Colonic mucosa (tissue), 4 donors: ENCODE measurements at regions not wholly inside any gene's neighbourhood (a gene's known extent, or its start where the extent isn't known, plus 50 kb on each side); places are given as distances from the start of the nearest gene placed in this dataset.

Source experiments
- DNase-seq: peaks from one replicate; pipeline ENCODE4 v3.0.0-alpha.2; 2020
- H3K27ac ChIP-seq: fragments of 200-600 bp; one replicate; pipeline ENCODE4 v1.8.0; 2021
- H3K27me3 ChIP-seq: fragments of 200-600 bp; one replicate; pipeline ENCODE4 v1.8.0; 2021
- H3K36me3 ChIP-seq: fragments of 200-600 bp; one replicate; pipeline ENCODE4 v1.8.0; 2021
- H3K4me1 ChIP-seq: fragments of 200-600 bp; one replicate; pipeline ENCODE4 v1.8.0; 2021; ENCODE audit warnings: mild to moderate bottlenecking
- H3K4me3 ChIP-seq: fragments of 200-600 bp; one replicate; pipeline ENCODE4 v1.8.0; 2021
- H3K9ac ChIP-seq, 2 donors: one replicate each; pipeline ENCODE4 v1.7.0; 2013; ENCODE audit warnings: control low read depth in 2 of 2, low read depth in 2 of 2, low read length in 2 of 2
- H3K9me3 ChIP-seq: fragments of 200-600 bp; one replicate; pipeline ENCODE4 v1.8.0; 2021
- intact Hi-C: fragments of 100-400 bp; cut with DNase I; formaldehyde crosslinking; loops from one replicate; pipeline ENCODE4 v1.14.1; 2022
- TF ChIP-seq, protein P1 (sequence below): fragments of 200-600 bp; IDR thresholded peaks from one replicate; pipeline ENCODE4 v1.8.0; 2022; ENCODE audit warnings: antibody characterized with exemption, mild to moderate bottlenecking
- donor health status: healthy.
- donor health status: DM: no; HTN: no; CAD: no.
- donor health status: DM: no; HTN: no; CAD: no.

DNA sequence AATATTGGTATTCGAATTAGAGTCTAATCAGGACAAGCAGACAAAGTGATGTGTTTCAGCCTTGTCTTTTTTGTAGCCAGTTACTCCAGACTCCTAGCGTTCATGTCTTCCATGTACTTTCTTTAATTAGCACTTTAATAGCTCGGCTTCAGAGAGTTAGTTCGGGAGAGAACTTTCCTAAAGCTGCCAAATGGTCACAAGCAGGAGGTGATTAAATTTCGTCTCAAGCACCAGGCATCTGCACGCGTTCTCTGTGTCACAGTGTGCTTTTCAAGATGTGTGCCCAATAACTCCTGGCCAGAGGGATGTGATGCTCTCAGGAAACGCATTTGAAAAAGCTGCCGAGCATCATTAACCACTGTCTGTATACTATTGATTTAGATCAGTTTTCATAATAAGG is 790.8 kb downstream of the SOCS6 start:
- TF ChIP-seq, protein P1, sequence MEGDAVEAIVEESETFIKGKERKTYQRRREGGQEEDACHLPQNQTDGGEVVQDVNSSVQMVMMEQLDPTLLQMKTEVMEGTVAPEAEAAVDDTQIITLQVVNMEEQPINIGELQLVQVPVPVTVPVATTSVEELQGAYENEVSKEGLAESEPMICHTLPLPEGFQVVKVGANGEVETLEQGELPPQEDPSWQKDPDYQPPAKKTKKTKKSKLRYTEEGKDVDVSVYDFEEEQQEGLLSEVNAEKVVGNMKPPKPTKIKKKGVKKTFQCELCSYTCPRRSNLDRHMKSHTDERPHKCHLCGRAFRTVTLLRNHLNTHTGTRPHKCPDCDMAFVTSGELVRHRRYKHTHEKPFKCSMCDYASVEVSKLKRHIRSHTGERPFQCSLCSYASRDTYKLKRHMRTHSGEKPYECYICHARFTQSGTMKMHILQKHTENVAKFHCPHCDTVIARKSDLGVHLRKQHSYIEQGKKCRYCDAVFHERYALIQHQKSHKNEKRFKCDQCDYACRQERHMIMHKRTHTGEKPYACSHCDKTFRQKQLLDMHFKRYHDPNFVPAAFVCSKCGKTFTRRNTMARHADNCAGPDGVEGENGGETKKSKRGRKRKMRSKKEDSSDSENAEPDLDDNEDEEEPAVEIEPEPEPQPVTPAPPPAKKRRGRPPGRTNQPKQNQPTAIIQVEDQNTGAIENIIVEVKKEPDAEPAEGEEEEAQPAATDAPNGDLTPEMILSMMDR: no peak
- Histone ChIP-seq H3K9me3 (no peaks in the 10 kb centered on the region), H3K9ac (no peak overlapping the region), H3K27me3 (no peaks in the 10 kb centered on the region), H3K36me3 (no peaks in the 10 kb centered on the region), H3K4me3 (no peak overlapping the region), H3K27ac (no peak overlapping the region), H3K4me1 (no peaks in the 10 kb centered on the region)
- no peak for DNase-seq
- intact Hi-C loops: no loop called here

DNA sequence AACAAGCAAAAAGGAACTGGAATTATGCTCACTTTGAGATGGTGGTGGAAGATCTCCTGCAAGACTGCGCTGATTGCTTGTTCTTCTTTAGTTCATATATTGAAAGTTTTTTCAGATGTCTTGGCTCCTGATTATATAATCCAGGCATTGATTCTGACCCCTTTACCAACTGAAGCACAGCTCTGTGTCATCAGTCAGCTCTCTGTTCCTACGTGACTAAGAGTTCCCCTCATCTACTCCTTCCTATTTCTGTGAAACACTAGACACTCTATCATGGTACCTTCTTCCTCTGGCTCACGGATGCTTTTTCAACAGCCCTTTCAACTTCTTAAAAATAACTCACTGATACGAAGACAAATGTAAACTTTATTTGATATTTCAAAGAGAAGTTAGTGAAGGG is 788.6 kb downstream of the SOCS6 start:
- Histone ChIP-seq H3K9me3 (no peaks in the 10 kb centered on the region), H3K36me3 (no peaks in the 10 kb centered on the region), H3K27ac (no peak overlapping the region), H3K4me1 (no peaks in the 10 kb centered on the region), H3K27me3 (no peaks in the 10 kb centered on the region), H3K4me3 (no peak overlapping the region), H3K9ac (no peak overlapping the region)
- intact Hi-C loops: no loop called here
- TF ChIP-seq, protein P1: no peak
- DNase-seq: no peak

DNA sequence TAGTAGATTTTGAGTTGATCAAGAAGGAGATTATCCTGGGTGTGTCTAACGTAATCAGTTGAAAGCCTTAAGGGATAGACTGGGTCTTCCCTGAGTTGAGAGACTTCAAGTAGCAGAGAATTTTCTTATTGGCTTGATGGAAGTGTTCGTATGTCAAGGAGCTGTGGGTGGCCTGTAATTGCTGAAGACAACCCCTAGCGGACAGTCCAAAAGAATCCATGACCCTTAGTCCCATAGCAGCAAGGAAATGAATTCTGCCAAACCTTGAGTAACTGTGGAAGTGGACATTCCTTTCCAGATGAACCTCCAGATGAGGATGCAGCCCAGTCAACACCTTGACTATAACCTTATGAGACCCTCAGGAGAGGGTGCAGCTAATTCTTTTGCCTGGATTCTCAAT is 786.3 kb downstream of the SOCS6 start:
- no peak overlapping the region for H3K27ac ChIP-seq
- H3K9me3 ChIP-seq: no peaks in the 10 kb centered on the region
- no peak overlapping the region for H3K9ac ChIP-seq
- no peak overlapping the region for H3K4me3 ChIP-seq
- DNase-seq: no peak
- H3K4me1 ChIP-seq: no peaks in the 10 kb centered on the region
- no peaks in the 10 kb centered on the region for H3K27me3 ChIP-seq
- intact Hi-C loops: no loop called here
- H3K36me3 ChIP-seq: no peaks in the 10 kb centered on the region
- TF ChIP-seq, protein P1: no peak

DNA sequence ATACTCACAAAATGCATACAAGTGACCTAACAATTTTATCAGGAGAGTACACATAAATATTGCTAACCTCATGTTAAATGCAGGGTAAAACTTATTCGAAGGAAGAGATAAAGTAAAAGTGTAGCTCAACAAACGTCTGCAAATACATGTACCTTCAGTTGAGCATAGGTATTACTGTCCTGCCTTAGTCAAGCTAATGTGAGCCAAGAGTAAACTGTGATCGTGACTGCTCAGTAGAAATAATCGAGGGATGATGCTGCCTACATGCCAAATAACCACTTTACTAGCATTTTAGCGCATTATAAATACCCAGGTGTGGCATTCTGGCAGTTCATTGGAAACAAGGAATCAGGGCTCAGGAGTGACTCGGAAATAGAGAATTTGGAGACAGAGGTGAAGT is 779.5 kb downstream of the SOCS6 start:
- Histone ChIP-seq H3K4me1 (no peaks in the 10 kb centered on the region), H3K36me3 (no peaks in the 10 kb centered on the region), H3K27me3 (no peaks in the 10 kb centered on the region), H3K4me3 (no peak overlapping the region), H3K27ac (no peak overlapping the region), H3K9me3 (no peaks in the 10 kb centered on the region), H3K9ac (no peak overlapping the region)
- intact Hi-C loops: no loop called here
- no peak for DNase-seq
- TF ChIP-seq, protein P1: no peak

DNA sequence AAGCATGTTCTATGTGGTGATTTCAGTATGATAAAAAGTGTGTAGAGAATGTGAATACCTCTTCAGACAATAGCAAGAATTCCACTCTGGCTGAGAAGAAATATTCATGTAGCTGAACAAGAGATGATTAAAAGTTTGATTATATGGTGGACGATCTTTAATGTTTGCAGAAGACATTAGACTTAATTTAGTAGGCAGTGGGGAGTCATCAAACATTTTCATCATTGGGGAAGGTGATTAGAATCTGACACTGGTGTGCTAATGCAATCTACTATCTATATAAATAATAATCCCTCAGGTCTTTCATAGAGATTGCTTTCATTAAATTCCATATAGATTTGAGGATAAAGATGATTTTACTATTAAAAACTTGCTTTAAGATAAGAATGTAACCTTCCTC is 761.0 kb downstream of the SOCS6 start:
- no peak overlapping the region for H3K9ac ChIP-seq
- H3K4me3 ChIP-seq: no peak overlapping the region
- no peak for DNase-seq
- H3K4me1 ChIP-seq: no peaks in the 10 kb centered on the region
- H3K36me3 ChIP-seq: no peaks in the 10 kb centered on the region
- no peaks in the 10 kb centered on the region for H3K27me3 ChIP-seq
- no peaks in the 10 kb centered on the region for H3K9me3 ChIP-seq
- intact Hi-C loops: no loop called here
- no peak overlapping the region for H3K27ac ChIP-seq
- TF ChIP-seq, protein P1: no peak

DNA sequence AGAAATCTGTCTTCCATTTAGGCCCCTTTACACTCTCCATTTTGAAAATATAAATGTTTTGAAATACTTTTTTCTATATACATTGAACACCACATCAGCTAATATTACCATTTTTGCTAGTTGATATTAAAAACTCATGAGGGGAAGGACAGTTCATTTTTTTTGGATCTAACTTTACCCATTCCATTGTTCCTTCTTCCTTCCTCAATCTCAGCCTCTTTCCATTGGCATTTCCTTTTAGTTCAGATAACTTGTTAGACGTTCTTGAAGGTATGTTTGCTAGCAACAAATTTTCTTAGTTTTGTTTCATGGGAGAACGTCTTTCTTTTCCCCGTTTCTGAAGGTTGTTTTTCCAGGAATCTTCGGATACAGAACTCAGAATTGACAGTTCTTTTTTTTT is 759.0 kb downstream of the SOCS6 start:
- Histone ChIP-seq H3K27me3 (no peaks in the 10 kb centered on the region), H3K9me3 (no peaks in the 10 kb centered on the region), H3K9ac (no peak overlapping the region), H3K27ac (no peak overlapping the region), H3K4me3 (no peak overlapping the region), H3K36me3 (no peaks in the 10 kb centered on the region), H3K4me1 (no peaks in the 10 kb centered on the region)
- no peak for DNase-seq
- intact Hi-C loops: no loop called here
- TF ChIP-seq, protein P1: no peak
